ENCODE measurements at regions not wholly inside any gene's neighbourhood (a gene's known extent, or its start where the extent isn't known, plus 50 kb on each side); places are given as distances from the start of the nearest gene placed in this dataset.

- FAIRE-seq (no peak), DNase-seq (ENCODE audit: low read depth) (no peak)
- TF ChIP-seq, protein P1, sequence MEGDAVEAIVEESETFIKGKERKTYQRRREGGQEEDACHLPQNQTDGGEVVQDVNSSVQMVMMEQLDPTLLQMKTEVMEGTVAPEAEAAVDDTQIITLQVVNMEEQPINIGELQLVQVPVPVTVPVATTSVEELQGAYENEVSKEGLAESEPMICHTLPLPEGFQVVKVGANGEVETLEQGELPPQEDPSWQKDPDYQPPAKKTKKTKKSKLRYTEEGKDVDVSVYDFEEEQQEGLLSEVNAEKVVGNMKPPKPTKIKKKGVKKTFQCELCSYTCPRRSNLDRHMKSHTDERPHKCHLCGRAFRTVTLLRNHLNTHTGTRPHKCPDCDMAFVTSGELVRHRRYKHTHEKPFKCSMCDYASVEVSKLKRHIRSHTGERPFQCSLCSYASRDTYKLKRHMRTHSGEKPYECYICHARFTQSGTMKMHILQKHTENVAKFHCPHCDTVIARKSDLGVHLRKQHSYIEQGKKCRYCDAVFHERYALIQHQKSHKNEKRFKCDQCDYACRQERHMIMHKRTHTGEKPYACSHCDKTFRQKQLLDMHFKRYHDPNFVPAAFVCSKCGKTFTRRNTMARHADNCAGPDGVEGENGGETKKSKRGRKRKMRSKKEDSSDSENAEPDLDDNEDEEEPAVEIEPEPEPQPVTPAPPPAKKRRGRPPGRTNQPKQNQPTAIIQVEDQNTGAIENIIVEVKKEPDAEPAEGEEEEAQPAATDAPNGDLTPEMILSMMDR (IDR thresholded peaks at IDR 0.05; ENCODE audit: insufficient read depth, low read length, severe bottlenecking): peak; percentile 6
- Histone ChIP-seq H3K36me3 (ENCODE audit: control insufficient read depth, insufficient read depth, low read length) (no peaks in the 10 kb centered on the region), H3K27me3 (ENCODE audit: control insufficient read depth, insufficient read depth, low read length) (no peaks in the 10 kb centered on the region), H3K4me3 (ENCODE audit: low read depth, low read length) (no peak overlapping the region)
Measured at GRCh38 chr6:2403546-2403945, 158.1 kb upstream of the GMDS start.

DNA sequence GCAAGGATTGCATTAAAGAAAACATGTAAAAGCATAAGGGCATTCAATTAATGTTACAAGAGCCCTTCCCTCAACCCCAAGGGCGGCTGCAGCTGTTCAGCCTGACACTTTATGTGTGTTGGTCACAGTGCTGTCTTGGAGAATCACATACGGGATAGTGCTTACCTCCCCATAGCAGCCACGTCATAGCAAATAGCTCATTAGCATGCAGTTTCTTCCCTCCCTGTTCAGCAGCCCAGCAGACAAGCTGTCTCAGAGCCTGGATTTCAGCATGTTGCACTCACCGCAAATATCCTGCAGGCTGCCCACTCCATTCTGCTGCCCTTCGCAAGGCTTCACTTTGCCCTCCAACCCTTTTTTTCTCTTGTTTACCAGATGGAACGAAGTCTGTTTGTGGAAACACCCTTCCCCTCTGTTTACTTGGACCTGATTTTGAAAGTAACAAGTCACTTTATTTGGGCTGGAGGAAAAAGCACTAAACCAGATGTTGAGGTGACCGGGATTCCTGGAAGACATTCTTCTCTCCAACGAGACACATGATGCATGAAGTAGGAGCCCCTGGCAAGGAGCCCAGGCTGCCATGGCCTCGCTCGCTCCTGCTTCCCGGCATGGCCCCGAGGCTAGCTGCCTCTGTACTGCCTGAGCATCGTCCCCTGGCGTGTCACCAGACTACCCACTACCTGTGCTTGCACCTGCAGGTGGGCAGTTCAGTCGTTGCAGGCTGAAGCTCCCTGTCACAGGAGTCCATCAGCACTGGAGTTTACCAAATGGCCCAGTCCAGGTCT, 151.6 kb upstream of the GMDS start:
- TF ChIP-seq, protein P1 (IDR thresholded peaks at IDR 0.05; ENCODE audit: insufficient read depth, low read length, severe bottlenecking): no peak
- no peaks in the 10 kb centered on the region for H3K27me3 ChIP-seq (ENCODE audit: control insufficient read depth, insufficient read depth, low read length)
- no peak for DNase-seq (ENCODE audit: low read depth)
- no peaks in the 10 kb centered on the region for H3K36me3 ChIP-seq (ENCODE audit: control insufficient read depth, insufficient read depth, low read length)
- FAIRE-seq: no peak
- H3K4me3 ChIP-seq (ENCODE audit: low read depth, low read length): no peak overlapping the region

- TF ChIP-seq, protein P1 (IDR thresholded peaks at IDR 0.05; ENCODE audit: insufficient read depth, low read length, severe bottlenecking): no peak
- FAIRE-seq: no peak
- DNase-seq (ENCODE audit: low read depth): no peak
- Histone ChIP-seq H3K36me3 (ENCODE audit: control insufficient read depth, insufficient read depth, low read length) (no peaks in the 10 kb centered on the region), H3K4me3 (ENCODE audit: low read depth, low read length) (no peak overlapping the region), H3K27me3 (ENCODE audit: control insufficient read depth, insufficient read depth, low read length) (no peaks in the 10 kb centered on the region)
Measured at GRCh38 chr6:2396042-2396657, 150.7 kb upstream of the GMDS start.

GRCh38 chr6:2388554-2389324, 143.3 kb upstream of the GMDS start:
- TF ChIP-seq, protein P1 (IDR thresholded peaks at IDR 0.05; ENCODE audit: insufficient read depth, low read length, severe bottlenecking): no peak
- no peaks in the 10 kb centered on the region for H3K27me3 ChIP-seq (ENCODE audit: control insufficient read depth, insufficient read depth, low read length)
- FAIRE-seq (no peak), DNase-seq (ENCODE audit: low read depth) (no peak)
- H3K36me3 ChIP-seq (ENCODE audit: control insufficient read depth, insufficient read depth, low read length): no peaks in the 10 kb centered on the region
- H3K4me3 ChIP-seq (ENCODE audit: low read depth, low read length): no peak overlapping the region

- H3K4me3 ChIP-seq (ENCODE audit: low read depth, low read length): no peak overlapping the region
- DNase-seq (ENCODE audit: low read depth): no peak
- TF ChIP-seq, protein P1 (IDR thresholded peaks at IDR 0.05; ENCODE audit: insufficient read depth, low read length, severe bottlenecking): no peak
- FAIRE-seq: no peak
- H3K27me3 ChIP-seq (ENCODE audit: control insufficient read depth, insufficient read depth, low read length): no peaks in the 10 kb centered on the region
- no peaks in the 10 kb centered on the region for H3K36me3 ChIP-seq (ENCODE audit: control insufficient read depth, insufficient read depth, low read length)
Measured at GRCh38 chr6:2387445-2387844, 142.0 kb upstream of the GMDS start.
